ENCODE measurements at regions not wholly inside any gene's neighbourhood (a gene's known extent, or its start where the extent isn't known, plus 50 kb on each side); places are given as distances from the start of the nearest gene placed in this dataset.

DNA sequence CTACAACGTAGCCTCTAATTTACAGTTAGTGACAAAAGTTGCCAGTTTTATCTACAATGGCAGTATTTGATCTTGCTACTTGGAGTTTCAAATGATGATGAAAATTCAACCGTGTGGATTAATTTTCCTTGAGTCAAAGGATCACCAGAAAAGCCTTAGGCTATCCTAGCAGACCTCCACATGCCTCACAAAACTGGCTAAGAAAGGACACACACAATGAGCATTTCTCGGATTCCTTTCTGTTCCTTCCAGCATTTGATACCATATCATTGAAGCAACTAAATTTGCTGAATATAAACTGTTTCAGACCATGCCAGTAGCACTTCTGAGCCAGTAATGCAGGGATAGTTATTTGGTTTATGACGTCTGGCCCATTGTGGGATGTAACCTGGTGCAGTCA lies 587.4 kb upstream of the MDFIC2 start:
- H3K9me3 Mint-ChIP-seq (ENCODE audit: low read depth), result peaks cover 9% of the 10 kb centered on the region
- DNase-seq (ENCODE audit: low spot score), result no peak
- TF ChIP-seq, protein P1, sequence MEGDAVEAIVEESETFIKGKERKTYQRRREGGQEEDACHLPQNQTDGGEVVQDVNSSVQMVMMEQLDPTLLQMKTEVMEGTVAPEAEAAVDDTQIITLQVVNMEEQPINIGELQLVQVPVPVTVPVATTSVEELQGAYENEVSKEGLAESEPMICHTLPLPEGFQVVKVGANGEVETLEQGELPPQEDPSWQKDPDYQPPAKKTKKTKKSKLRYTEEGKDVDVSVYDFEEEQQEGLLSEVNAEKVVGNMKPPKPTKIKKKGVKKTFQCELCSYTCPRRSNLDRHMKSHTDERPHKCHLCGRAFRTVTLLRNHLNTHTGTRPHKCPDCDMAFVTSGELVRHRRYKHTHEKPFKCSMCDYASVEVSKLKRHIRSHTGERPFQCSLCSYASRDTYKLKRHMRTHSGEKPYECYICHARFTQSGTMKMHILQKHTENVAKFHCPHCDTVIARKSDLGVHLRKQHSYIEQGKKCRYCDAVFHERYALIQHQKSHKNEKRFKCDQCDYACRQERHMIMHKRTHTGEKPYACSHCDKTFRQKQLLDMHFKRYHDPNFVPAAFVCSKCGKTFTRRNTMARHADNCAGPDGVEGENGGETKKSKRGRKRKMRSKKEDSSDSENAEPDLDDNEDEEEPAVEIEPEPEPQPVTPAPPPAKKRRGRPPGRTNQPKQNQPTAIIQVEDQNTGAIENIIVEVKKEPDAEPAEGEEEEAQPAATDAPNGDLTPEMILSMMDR (IDR thresholded peaks at IDR 0.05), result no peak
- peaks cover 6% of the 10 kb centered on the region for H3K36me3 Mint-ChIP-seq (ENCODE audit: low read depth)
- H3K27ac Mint-ChIP-seq (ENCODE audit: unreplicated experiment), result peak overlapping the region; percentile 19
- no peaks in the 10 kb centered on the region for H3K27me3 Mint-ChIP-seq (ENCODE audit: low read depth)
- no peak overlapping the region for H3K4me3 Mint-ChIP-seq (ENCODE audit: unreplicated experiment)
- H3K4me1 Mint-ChIP-seq (ENCODE audit: low read depth), result peaks cover 17% of the 10 kb centered on the region

DNA sequence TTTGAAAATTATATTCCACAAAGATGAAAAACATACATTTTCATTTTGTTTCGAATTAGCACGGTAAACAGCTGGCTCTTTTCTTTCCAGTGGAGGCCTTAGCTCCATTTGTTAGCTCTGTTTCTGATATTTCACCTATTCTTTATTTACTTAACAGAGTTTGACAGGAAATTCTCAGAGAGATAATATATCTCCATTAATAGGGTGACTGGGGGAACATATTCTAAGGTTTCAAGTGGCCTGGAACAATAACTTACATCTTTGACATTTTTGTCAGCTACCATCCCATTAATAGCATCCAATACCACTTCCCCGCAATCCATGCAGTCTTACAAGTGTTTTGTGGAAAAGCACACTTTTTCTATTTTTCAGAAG lies 577.6 kb upstream of the MDFIC2 start:
- peaks cover 1% of the 10 kb centered on the region for H3K36me3 Mint-ChIP-seq (ENCODE audit: low read depth)
- peak overlapping the region; percentile 75 for H3K27ac Mint-ChIP-seq (ENCODE audit: unreplicated experiment)
- peaks cover 24% of the 10 kb centered on the region for H3K4me1 Mint-ChIP-seq (ENCODE audit: low read depth)
- TF ChIP-seq, protein P1 (IDR thresholded peaks at IDR 0.05), result no peak
- DNase-seq (ENCODE audit: low spot score), result no peak
- H3K27me3 Mint-ChIP-seq (ENCODE audit: low read depth), result no peaks in the 10 kb centered on the region
- no peak overlapping the region for H3K4me3 Mint-ChIP-seq (ENCODE audit: unreplicated experiment)
- peaks cover 2% of the 10 kb centered on the region for H3K9me3 Mint-ChIP-seq (ENCODE audit: low read depth)

DNA sequence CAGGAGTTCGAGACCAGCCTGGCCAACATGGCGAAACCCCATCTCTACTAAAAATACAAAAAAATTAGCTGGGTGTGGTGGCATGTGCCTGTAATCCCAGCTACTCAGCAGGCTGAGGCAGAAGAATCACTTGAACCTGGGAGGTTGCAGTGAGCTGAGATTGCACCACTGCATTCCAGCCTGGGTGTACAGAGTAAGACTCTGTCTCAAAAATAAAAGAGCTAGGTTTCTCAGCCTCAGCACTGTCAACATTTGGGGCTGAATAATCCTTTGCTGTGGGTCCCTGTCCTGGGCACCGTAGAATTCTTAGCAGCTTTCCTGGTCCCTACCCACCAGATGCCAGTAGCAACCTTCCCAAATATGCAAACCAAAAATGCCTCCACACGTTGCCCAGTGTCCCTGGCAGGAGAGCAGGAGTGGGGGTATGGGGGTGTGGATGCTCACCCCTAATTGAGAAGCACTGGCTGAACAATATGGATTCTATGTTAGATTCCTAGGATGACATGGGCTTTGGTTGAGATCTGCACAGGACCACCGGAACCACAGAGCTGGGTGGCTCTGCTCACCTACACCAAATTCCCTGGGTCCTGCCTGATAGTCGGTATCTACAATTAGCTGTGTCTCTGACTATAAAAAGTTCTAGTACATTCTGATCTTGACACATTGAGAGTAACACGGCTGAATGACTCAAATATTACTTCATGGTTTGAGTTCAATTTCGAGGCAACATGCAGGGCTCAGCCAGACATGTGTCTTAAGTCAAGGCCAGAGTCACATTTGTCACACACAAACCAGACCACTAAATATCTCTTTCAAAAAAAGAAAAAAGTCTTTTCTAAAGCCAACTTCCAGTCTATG lies 577.0 kb upstream of the MDFIC2 start:
- DNase-seq (ENCODE audit: low spot score), result no peak
- Mint-ChIP-seq H3K9me3 (ENCODE audit: low read depth) (peaks cover 2% of the 10 kb centered on the region), H3K36me3 (ENCODE audit: low read depth) (peaks cover 1% of the 10 kb centered on the region), H3K27me3 (ENCODE audit: low read depth) (no peaks in the 10 kb centered on the region), H3K4me3 (ENCODE audit: unreplicated experiment) (no peak overlapping the region), H3K27ac (ENCODE audit: unreplicated experiment) (peak overlapping the region; percentile 75), H3K4me1 (ENCODE audit: low read depth) (peaks cover 24% of the 10 kb centered on the region)
- TF ChIP-seq, protein P1 (IDR thresholded peaks at IDR 0.05), result no peak

DNA sequence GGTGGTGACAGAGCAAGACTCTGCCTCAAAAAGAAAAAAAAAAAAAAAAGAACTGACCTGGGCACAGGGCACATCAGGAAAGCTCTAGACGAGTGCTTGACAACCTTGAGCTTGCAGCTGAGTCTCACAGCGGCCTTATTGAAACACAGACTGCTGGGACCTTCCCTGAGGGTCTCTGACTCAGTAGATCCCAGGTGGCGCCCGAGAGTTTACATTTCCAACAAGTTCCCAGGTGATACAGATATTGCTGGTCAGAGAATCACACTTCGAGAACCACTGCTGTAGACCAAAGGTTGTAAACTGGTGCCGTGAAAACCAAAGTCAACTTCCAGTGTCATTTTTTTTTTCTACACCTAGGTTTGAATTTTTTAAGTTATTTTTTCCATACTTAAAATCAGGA lies 573.2 kb upstream of the MDFIC2 start:
- no peaks in the 10 kb centered on the region for H3K27me3 Mint-ChIP-seq (ENCODE audit: low read depth)
- TF ChIP-seq, protein P1 (IDR thresholded peaks at IDR 0.05), result no peak
- H3K4me3 Mint-ChIP-seq (ENCODE audit: unreplicated experiment), result no peak overlapping the region
- no peaks in the 10 kb centered on the region for H3K36me3 Mint-ChIP-seq (ENCODE audit: low read depth)
- no peak overlapping the region for H3K27ac Mint-ChIP-seq (ENCODE audit: unreplicated experiment)
- H3K4me1 Mint-ChIP-seq (ENCODE audit: low read depth), result peaks cover 20% of the 10 kb centered on the region
- DNase-seq (ENCODE audit: low spot score), result no peak
- peaks cover 2% of the 10 kb centered on the region for H3K9me3 Mint-ChIP-seq (ENCODE audit: low read depth)

DNA sequence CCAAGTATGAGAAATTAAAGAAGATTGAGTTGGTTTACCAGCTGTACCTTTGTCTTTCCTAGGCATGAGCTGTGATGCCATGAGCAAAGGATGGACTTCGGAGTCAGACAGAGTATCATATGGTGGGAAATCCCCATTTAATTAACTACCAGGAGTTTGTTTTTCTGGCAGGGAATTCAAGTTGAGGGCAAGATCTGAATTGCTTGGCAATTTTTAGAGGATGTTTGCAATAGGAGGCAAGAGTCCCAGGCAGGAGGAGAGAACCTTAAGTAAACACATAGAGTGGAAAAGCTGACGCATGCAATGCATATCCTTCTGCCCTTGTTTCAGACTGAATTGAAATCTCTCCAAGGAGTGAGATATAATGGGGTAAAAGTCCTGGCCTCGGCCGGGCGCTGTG lies 569.7 kb upstream of the MDFIC2 start:
- Mint-ChIP-seq H3K4me3 (ENCODE audit: unreplicated experiment) (no peak overlapping the region), H3K9me3 (ENCODE audit: low read depth) (peaks cover 8% of the 10 kb centered on the region), H3K27ac (ENCODE audit: unreplicated experiment) (peak overlapping the region; percentile 42), H3K4me1 (ENCODE audit: low read depth) (peaks cover 4% of the 10 kb centered on the region), H3K36me3 (ENCODE audit: low read depth) (peaks cover 1% of the 10 kb centered on the region), H3K27me3 (ENCODE audit: low read depth) (no peaks in the 10 kb centered on the region)
- TF ChIP-seq, protein P1 (IDR thresholded peaks at IDR 0.05), result no peak
- DNase-seq (ENCODE audit: low spot score), result no peak
